ENCODE measurements at regions not wholly inside any gene's neighbourhood (a gene's known extent, or its start where the extent isn't known, plus 50 kb on each side); places are given as distances from the start of the nearest gene placed in this dataset.

DNA sequence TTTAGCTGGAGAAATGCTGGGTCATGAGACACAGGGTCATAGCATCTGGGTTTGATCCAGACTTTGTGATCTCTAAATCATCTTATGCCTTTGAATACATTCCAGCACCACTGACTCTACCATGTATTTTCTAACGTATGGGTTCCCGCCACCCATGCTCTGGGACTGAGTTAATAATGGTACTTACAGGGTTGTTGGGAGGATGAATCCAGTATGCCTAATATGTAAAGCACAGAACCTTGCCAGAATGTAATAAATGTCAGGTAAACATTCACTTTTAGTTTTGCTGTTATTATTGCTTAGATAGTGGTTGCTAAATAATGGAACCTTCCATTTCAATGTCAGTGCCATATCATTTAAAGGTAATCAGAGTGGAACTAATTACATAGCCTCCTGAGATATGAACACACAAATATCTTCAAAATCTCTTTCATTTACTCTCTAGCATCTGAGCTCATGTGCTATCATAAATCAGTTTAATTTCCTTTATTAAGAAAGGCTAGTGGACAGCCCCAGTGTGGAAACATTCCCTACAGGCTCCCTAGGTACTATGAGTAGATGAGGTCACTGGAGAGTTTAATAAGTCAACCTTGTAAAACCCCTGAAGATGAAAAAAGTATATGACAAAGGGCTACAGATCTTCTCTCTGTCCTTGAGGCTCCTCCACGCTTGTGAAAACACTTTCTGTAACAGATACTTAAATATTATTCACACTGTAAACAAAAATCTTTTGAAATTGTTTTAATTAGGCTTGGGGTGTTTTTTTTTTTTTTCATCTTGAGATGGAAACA lies 226.6 kb downstream of the ALDH8A1 start:
- TF ChIP-seq, protein P1, sequence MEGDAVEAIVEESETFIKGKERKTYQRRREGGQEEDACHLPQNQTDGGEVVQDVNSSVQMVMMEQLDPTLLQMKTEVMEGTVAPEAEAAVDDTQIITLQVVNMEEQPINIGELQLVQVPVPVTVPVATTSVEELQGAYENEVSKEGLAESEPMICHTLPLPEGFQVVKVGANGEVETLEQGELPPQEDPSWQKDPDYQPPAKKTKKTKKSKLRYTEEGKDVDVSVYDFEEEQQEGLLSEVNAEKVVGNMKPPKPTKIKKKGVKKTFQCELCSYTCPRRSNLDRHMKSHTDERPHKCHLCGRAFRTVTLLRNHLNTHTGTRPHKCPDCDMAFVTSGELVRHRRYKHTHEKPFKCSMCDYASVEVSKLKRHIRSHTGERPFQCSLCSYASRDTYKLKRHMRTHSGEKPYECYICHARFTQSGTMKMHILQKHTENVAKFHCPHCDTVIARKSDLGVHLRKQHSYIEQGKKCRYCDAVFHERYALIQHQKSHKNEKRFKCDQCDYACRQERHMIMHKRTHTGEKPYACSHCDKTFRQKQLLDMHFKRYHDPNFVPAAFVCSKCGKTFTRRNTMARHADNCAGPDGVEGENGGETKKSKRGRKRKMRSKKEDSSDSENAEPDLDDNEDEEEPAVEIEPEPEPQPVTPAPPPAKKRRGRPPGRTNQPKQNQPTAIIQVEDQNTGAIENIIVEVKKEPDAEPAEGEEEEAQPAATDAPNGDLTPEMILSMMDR (IDR thresholded peaks at IDR 0.05): no peak
- no peak for TF ChIP-seq POLR2A (IDR thresholded peaks at IDR 0.05)
- no peak for TF ChIP-seq POLR2AphosphoS5 (IDR thresholded peaks at IDR 0.05)
